ENCODE measurements at regions not wholly inside any gene's neighbourhood (a gene's known extent, or its start where the extent isn't known, plus 50 kb on each side); places are given as distances from the start of the nearest gene placed in this dataset.

- Histone ChIP-seq H4K20me1 (ENCODE audit: insufficient read depth) (no peaks in the 10 kb centered on the region), H3K9me3 (ENCODE audit: low read length) (no peaks in the 10 kb centered on the region), H3K9ac (ENCODE audit: low read length) (no peak overlapping the region), H3K27me3 (ENCODE audit: insufficient read depth, low read depth, low read length) (no peaks in the 10 kb centered on the region), H3K4me3 (ENCODE audit: low read length) (no peak overlapping the region), H3K27ac (ENCODE audit: low read length) (no peak overlapping the region), H3K4me2 (ENCODE audit: low read length) (no peak overlapping the region), H3K79me2 (replicated peaks; ENCODE audit: insufficient read depth, low read length) (no peaks in the 10 kb centered on the region), H2AFZ (ENCODE audit: low read depth, low read length) (no peak overlapping the region), H3K9me2 (ENCODE audit: insufficient read depth, low read length) (no peaks in the 10 kb centered on the region), H3F3A (ENCODE audit: insufficient read depth, low read length, poor library complexity, severe bottlenecking) (no peaks in the 10 kb centered on the region), H3K36me3 (ENCODE audit: insufficient read depth, low read length) (no peaks in the 10 kb centered on the region)
- TF ChIP-seq EP300 (conservative IDR thresholded peaks at IDR 0.05; ENCODE audit: poor library complexity, severe bottlenecking) (no peak), TAF1 (IDR thresholded peaks at IDR 0.05; ENCODE audit: low read depth) (no peak), EZH2 (IDR thresholded peaks at IDR 0.05; ENCODE audit: borderline replicate concordance, insufficient read depth, low read length, poor library complexity, severe bottlenecking) (no peak), SMC3 (conservative IDR thresholded peaks at IDR 0.05; ENCODE audit: poor library complexity) (no peak), RAD21 (conservative IDR thresholded peaks at IDR 0.05) (no peak), POLR2AphosphoS5 (IDR thresholded peaks at IDR 0.05) (no peak), REST (IDR thresholded peaks at IDR 0.05; ENCODE audit: borderline replicate concordance) (no peak), MXI1 (conservative IDR thresholded peaks at IDR 0.05; ENCODE audit: poor library complexity, severe bottlenecking) (no peak), CTCF (IDR thresholded peaks at IDR 0.05; ENCODE audit: poor library complexity, severe bottlenecking) (no peak)
Measured at GRCh38 chr1:199914546-199914945, 113.0 kb upstream of the NR5A2 start.

- Histone ChIP-seq H3K9me3 (ENCODE audit: low read length) (no peaks in the 10 kb centered on the region), H4K20me1 (ENCODE audit: insufficient read depth) (no peaks in the 10 kb centered on the region), H3K4me3 (ENCODE audit: low read length) (no peak overlapping the region), H3K9ac (ENCODE audit: low read length) (no peak overlapping the region), H3K9me2 (ENCODE audit: insufficient read depth, low read length) (no peaks in the 10 kb centered on the region), H3K27ac (ENCODE audit: low read length) (no peak overlapping the region), H3K36me3 (ENCODE audit: insufficient read depth, low read length) (no peaks in the 10 kb centered on the region), H2AFZ (ENCODE audit: low read depth, low read length) (no peak overlapping the region), H3K4me2 (ENCODE audit: low read length) (no peak overlapping the region), H3K79me2 (replicated peaks; ENCODE audit: insufficient read depth, low read length) (no peaks in the 10 kb centered on the region), H3F3A (ENCODE audit: insufficient read depth, low read length, poor library complexity, severe bottlenecking) (no peaks in the 10 kb centered on the region), H3K27me3 (ENCODE audit: insufficient read depth, low read depth, low read length) (no peaks in the 10 kb centered on the region)
- TF ChIP-seq REST (IDR thresholded peaks at IDR 0.05; ENCODE audit: borderline replicate concordance) (no peak), RAD21 (conservative IDR thresholded peaks at IDR 0.05) (no peak), POLR2AphosphoS5 (IDR thresholded peaks at IDR 0.05) (no peak), TAF1 (IDR thresholded peaks at IDR 0.05; ENCODE audit: low read depth) (no peak), CTCF (IDR thresholded peaks at IDR 0.05; ENCODE audit: poor library complexity, severe bottlenecking) (no peak), MXI1 (conservative IDR thresholded peaks at IDR 0.05; ENCODE audit: poor library complexity, severe bottlenecking) (no peak), EP300 (conservative IDR thresholded peaks at IDR 0.05; ENCODE audit: poor library complexity, severe bottlenecking) (no peak), EZH2 (IDR thresholded peaks at IDR 0.05; ENCODE audit: borderline replicate concordance, insufficient read depth, low read length, poor library complexity, severe bottlenecking) (no peak), SMC3 (conservative IDR thresholded peaks at IDR 0.05; ENCODE audit: poor library complexity) (no peak)
Measured at GRCh38 chr1:199918196-199918769, 109.2 kb upstream of the NR5A2 start.

Measured in neural cell (in vitro differentiated cells).